ENCODE measurements at regions not wholly inside any gene's neighbourhood (a gene's known extent, or its start where the extent isn't known, plus 50 kb on each side); places are given as distances from the start of the nearest gene placed in this dataset.
"Not testable (repeated sequence)": the region's sequence is repeated elsewhere in the genome, so short reads cannot be mapped to it uniquely, and the experiment has no call there.

GRCh38 chr13:40368127-40368891 lies 298.1 kb downstream of the FOXO1 start:
- H3K27me3 ChIP-seq: no peaks in the 10 kb centered on the region
- TF ChIP-seq EZH2 (IDR thresholded peaks at IDR 0.05; ENCODE audit: borderline replicate concordance): no peak
- no peak for TF ChIP-seq EZH2phosphoT487 (IDR thresholded peaks at IDR 0.05; ENCODE audit: low read depth, severe bottlenecking, unreplicated experiment)
- no peak for TF ChIP-seq CTCF (IDR thresholded peaks at IDR 0.05; ENCODE audit: poor library complexity)
- H3K27ac ChIP-seq: no peak overlapping the region
- peak overlapping the region; percentile 5 for H3K4me2 ChIP-seq
- no peaks in the 10 kb centered on the region for H3K9me2 ChIP-seq (replicated peaks; ENCODE audit: insufficient read depth)
- whole genome bisulfite sequencing (ENCODE audit: low lambda C conversion rate, missing lambda C conversion rate): 67% methylated on average over 6 of the region's 6 CpGs
- DNase-seq (ENCODE audit: low spot score): no peak
- no peaks in the 10 kb centered on the region for H3K36me3 ChIP-seq (replicated peaks; ENCODE audit: insufficient read depth, low read depth)
- H3K9me3 ChIP-seq (ENCODE audit: low read depth): no peaks in the 10 kb centered on the region
- H4K20me1 ChIP-seq (ENCODE audit: insufficient read depth, poor library complexity, severe bottlenecking): no peaks in the 10 kb centered on the region
- no peak overlapping the region for H2AFZ ChIP-seq
- no peak overlapping the region for H3K4me3 ChIP-seq
- peaks cover 5% of the 10 kb centered on the region for H3K4me1 ChIP-seq (ENCODE audit: insufficient read depth)
- no peaks in the 10 kb centered on the region for H3K79me2 ChIP-seq

- H3K27ac ChIP-seq: no peak overlapping the region
- no peaks in the 10 kb centered on the region for H3K9me3 ChIP-seq (ENCODE audit: low read depth)
- H3K4me3 ChIP-seq: no peak overlapping the region
- H2AFZ ChIP-seq: no peak overlapping the region
- no peaks in the 10 kb centered on the region for H3K79me2 ChIP-seq
- WGBS (ENCODE audit: low lambda C conversion rate, missing lambda C conversion rate): 89% methylated on average over 4 of the region's 4 CpGs
- no peak for DNase-seq (ENCODE audit: low spot score)
- H3K4me2 ChIP-seq: no peak overlapping the region
- no peaks in the 10 kb centered on the region for H3K36me3 ChIP-seq (replicated peaks; ENCODE audit: insufficient read depth, low read depth)
- H4K20me1 ChIP-seq (ENCODE audit: insufficient read depth, poor library complexity, severe bottlenecking): no peaks in the 10 kb centered on the region
- H3K9me2 ChIP-seq (replicated peaks; ENCODE audit: insufficient read depth): no peaks in the 10 kb centered on the region
- TF ChIP-seq CTCF (IDR thresholded peaks at IDR 0.05; ENCODE audit: poor library complexity) (no peak), EZH2 (IDR thresholded peaks at IDR 0.05; ENCODE audit: borderline replicate concordance) (no peak), EZH2phosphoT487 (IDR thresholded peaks at IDR 0.05; ENCODE audit: low read depth, severe bottlenecking, unreplicated experiment) (no peak)
- peaks cover 5% of the 10 kb centered on the region for H3K4me1 ChIP-seq (ENCODE audit: insufficient read depth)
- no peaks in the 10 kb centered on the region for H3K27me3 ChIP-seq
These were observed 295.8 kb downstream of the FOXO1 start for GRCh38 chr13:40370661-40371060.

- Histone ChIP-seq H3K79me2 (no peaks in the 10 kb centered on the region), H2AFZ (no peak overlapping the region), H3K9me2 (replicated peaks; ENCODE audit: insufficient read depth) (no peaks in the 10 kb centered on the region), H3K4me3 (no peak overlapping the region), H3K27ac (no peak overlapping the region), H3K4me2 (no peak overlapping the region), H3K36me3 (replicated peaks; ENCODE audit: insufficient read depth, low read depth) (no peaks in the 10 kb centered on the region), H3K9me3 (ENCODE audit: low read depth) (no peaks in the 10 kb centered on the region), H4K20me1 (ENCODE audit: insufficient read depth, poor library complexity, severe bottlenecking) (no peaks in the 10 kb centered on the region), H3K27me3 (no peaks in the 10 kb centered on the region), H3K4me1 (ENCODE audit: insufficient read depth) (peaks cover 5% of the 10 kb centered on the region)
- no peak for DNase-seq (ENCODE audit: low spot score)
- no peak for TF ChIP-seq CTCF (IDR thresholded peaks at IDR 0.05; ENCODE audit: poor library complexity)
- no peak for TF ChIP-seq EZH2 (IDR thresholded peaks at IDR 0.05; ENCODE audit: borderline replicate concordance)
- no peak for TF ChIP-seq EZH2phosphoT487 (IDR thresholded peaks at IDR 0.05; ENCODE audit: low read depth, severe bottlenecking, unreplicated experiment)
- 66% methylated on average over 7 of the region's 7 CpGs for WGBS (ENCODE audit: low lambda C conversion rate, missing lambda C conversion rate)
These were observed 294.8 kb downstream of the FOXO1 start for GRCh38 chr13:40371531-40372125.

- H2AFZ ChIP-seq; H3K9me2 ChIP-seq (replicated peaks; ENCODE audit: insufficient read depth); H3K4me3 ChIP-seq; H4K20me1 ChIP-seq (ENCODE audit: insufficient read depth, poor library complexity, severe bottlenecking); H3K27ac ChIP-seq; DNase-seq (ENCODE audit: low spot score); H3K36me3 ChIP-seq (replicated peaks; ENCODE audit: insufficient read depth, low read depth); H3K9me3 ChIP-seq (ENCODE audit: low read depth); H3K79me2 ChIP-seq; H3K4me2 ChIP-seq; H3K4me1 ChIP-seq (ENCODE audit: insufficient read depth); H3K27me3 ChIP-seq: not testable (repeated sequence)
- 92% methylated on average over 6 of the region's 6 CpGs for WGBS (ENCODE audit: low lambda C conversion rate, missing lambda C conversion rate)
These were observed 292.8 kb downstream of the FOXO1 start for GRCh38 chr13:40373608-40374007.
